CD14-positive monocyte (primary cell): ENCODE measurements at regions not wholly inside any gene's neighbourhood (a gene's known extent, or its start where the extent isn't known, plus 50 kb on each side); places are given as distances from the start of the nearest gene placed in this dataset.

Source experiments
- DNase-seq, 3 donors: peaks; one replicate each; pipeline ENCODE4 v3.0.0-alpha.2; 2011 to 2022
- H2AFZ ChIP-seq: 2 replicates; pipeline ENCODE4 v1.6.0; 2012; ENCODE audit warnings: mild to moderate bottlenecking, low read depth, low read length, inconsistent platforms; ENCODE audit not compliant: insufficient read depth, poor library complexity, severe bottlenecking
- H3K27ac ChIP-seq, 2 donors: 1 replicate in 1 of 2; 2 replicates in 1 of 2; pipeline ENCODE4 v1.5.1; 2012 to 2013; ENCODE audit warnings: low read length in 2 of 2, control low read depth in 1 of 2, inconsistent platforms in 1 of 2, low read depth in 1 of 2, mild to moderate bottlenecking in 1 of 2
- H3K27me3 ChIP-seq, 2 donors: one replicate each; pipeline versions ENCODE4 v1.6.0 to v1.6.1; 2011 to 2013; ENCODE audit warnings: low read length in 2 of 2; ENCODE audit not compliant: control insufficient read depth in 2 of 2, insufficient read depth in 2 of 2
- H3K36me3 ChIP-seq, 2 donors: replicated peaks in 1 of 2; 1 replicate in 1 of 2; 2 replicates in 1 of 2; pipeline versions ENCODE4 v1.5.1 to v1.6.1; 2012 to 2013; ENCODE audit warnings: low read length in 2 of 2, control low read depth in 1 of 2, inconsistent platforms in 1 of 2, mild to moderate bottlenecking in 1 of 2; ENCODE audit not compliant: insufficient read depth in 2 of 2, control insufficient read depth in 1 of 2
- H3K4me1 ChIP-seq, 2 donors: 1 replicate in 1 of 2; 2 replicates in 1 of 2; pipeline versions ENCODE4 v1.5.1 to v1.6.1; 2012 to 2013; ENCODE audit warnings: low read length in 2 of 2, control low read depth in 1 of 2, inconsistent platforms in 1 of 2, mild to moderate bottlenecking in 1 of 2, moderate library complexity in 1 of 2; ENCODE audit not compliant: insufficient read depth in 2 of 2, control insufficient read depth in 1 of 2
- H3K4me2 ChIP-seq: replicated peaks from 2 replicates; pipeline ENCODE3; 2012; ENCODE audit warnings: low read length, moderate library complexity, mild to moderate bottlenecking; ENCODE audit not compliant: poor library complexity, severe bottlenecking; ENCODE audit errors: extremely low read depth
- H3K4me3 ChIP-seq, 3 experiments: fragments of 200-600 bp in 1 of 3; sonication (generic) in 1 of 3; replicated peaks in 1 of 3; 1 replicate in 2 of 3; 2 replicates in 1 of 3; pipeline ENCODE4 v1.5.1; 2011 to 2013; ENCODE audit warnings: low read length in 3 of 3, mild to moderate bottlenecking in 3 of 3, control low read depth in 2 of 3, low read depth in 2 of 3, inconsistent platforms in 1 of 3, moderate library complexity in 1 of 3
- H3K79me2 ChIP-seq: 2 replicates; pipeline ENCODE4 v1.6.0; 2012; ENCODE audit warnings: mild to moderate bottlenecking, control low read depth, inconsistent platforms, low read length, moderate library complexity; ENCODE audit not compliant: insufficient read depth
- H3K9ac ChIP-seq: 2 replicates; pipeline ENCODE4 v1.6.0; 2017; ENCODE audit warnings: low read length, mild to moderate bottlenecking; ENCODE audit not compliant: insufficient read depth, poor library complexity, severe bottlenecking
- H3K9me3 ChIP-seq, 2 donors: replicated peaks in 1 of 2; 1 replicate in 1 of 2; 2 replicates in 1 of 2; pipeline versions ENCODE4 v1.5.1 to v1.6.1; 2012 to 2013; ENCODE audit warnings: low read length in 2 of 2, control low read depth in 1 of 2; ENCODE audit not compliant: control insufficient read depth in 1 of 2, insufficient read depth in 1 of 2
- H4K20me1 ChIP-seq: 2 replicates; pipeline ENCODE4 v1.6.0; 2012; ENCODE audit warnings: mild to moderate bottlenecking, low read length, control low read depth, moderate library complexity; ENCODE audit not compliant: insufficient read depth
- H3K27ac Mint-ChIP-seq, 7 donors: one replicate each; pipeline ENCODE4 v1.8.0; 2020; ENCODE audit warnings: mild to moderate bottlenecking in 7 of 7, mixed read lengths in 7 of 7, moderate library complexity in 6 of 7, inconsistent platforms in 2 of 7
- H3K27me3 Mint-ChIP-seq, 3 donors: one replicate each; pipeline ENCODE4 v1.8.0; 2021 to 2022; ENCODE audit warnings: low read depth in 3 of 3, mild to moderate bottlenecking in 3 of 3, mixed read lengths in 3 of 3, moderate library complexity in 3 of 3, inconsistent platforms in 1 of 3
- H3K36me3 Mint-ChIP-seq, 2 donors: one replicate each; pipeline ENCODE4 v1.8.0; 2020; ENCODE audit warnings: mixed read lengths in 2 of 2, inconsistent platforms in 1 of 2, mild to moderate bottlenecking in 1 of 2
- H3K4me1 Mint-ChIP-seq: one replicate; pipeline ENCODE4 v1.8.0; 2020; ENCODE audit warnings: mild to moderate bottlenecking, mixed read lengths
- H3K4me3 Mint-ChIP-seq, 2 donors: one replicate each; pipeline ENCODE4 v1.8.0; 2020; ENCODE audit warnings: mild to moderate bottlenecking in 2 of 2, mixed read lengths in 2 of 2, moderate library complexity in 1 of 2
- H3K9me3 Mint-ChIP-seq, 7 donors: one replicate each; pipeline ENCODE4 v1.8.0; 2020 to 2022; ENCODE audit warnings: mixed read lengths in 7 of 7, mild to moderate bottlenecking in 6 of 7, moderate library complexity in 6 of 7, inconsistent platforms in 2 of 7
- WGBS: methylation state at CpG from one replicate; pipeline ENCODE4 v1.1.5; 2013; ENCODE audit warnings: missing lambda C conversion rate; ENCODE audit not compliant: insufficient coverage; 5-methylcytosine and 5-hydroxymethylcytosine counted together
- intact Hi-C, 2 donors: fragments of 100-400 bp; cut with micrococcal nuclease; formaldehyde crosslinking; loops; one replicate each; pipeline versions ENCODE4 v1.15.0 to v1.15.1; 2023
- TF ChIP-seq, protein P1 (sequence below): fragments of 200-600 bp; IDR thresholded peaks from one replicate; pipeline ENCODE4 v1.8.0; 2022; ENCODE audit warnings: antibody characterized with exemption, mild to moderate bottlenecking

DNA sequence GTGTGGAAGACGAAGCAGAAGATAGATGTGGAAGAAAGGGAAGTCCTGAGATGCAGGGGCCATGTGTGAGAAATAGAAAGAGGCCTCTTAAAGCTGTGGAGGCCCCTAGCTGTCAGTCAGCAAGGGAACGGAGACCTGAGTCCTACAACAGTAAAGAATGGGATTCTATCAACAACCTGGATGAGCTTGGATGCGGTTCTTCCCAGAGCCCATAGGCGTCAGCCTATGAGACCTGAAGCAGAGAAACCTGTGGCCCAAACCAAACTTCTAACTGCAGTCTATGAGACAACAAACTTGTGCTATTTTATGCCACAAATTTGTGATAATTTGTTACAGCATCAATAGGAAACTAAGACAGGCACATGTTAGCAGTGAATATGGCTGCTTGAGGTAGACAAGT, 583.7 kb downstream of the ADCYAP1 start:
- intact Hi-C loops = no loop called here
- H3K27ac ChIP-seq = no peak overlapping the region
- no peaks in the 10 kb centered on the region for H3K9me3 ChIP-seq
- TF ChIP-seq, protein P1, sequence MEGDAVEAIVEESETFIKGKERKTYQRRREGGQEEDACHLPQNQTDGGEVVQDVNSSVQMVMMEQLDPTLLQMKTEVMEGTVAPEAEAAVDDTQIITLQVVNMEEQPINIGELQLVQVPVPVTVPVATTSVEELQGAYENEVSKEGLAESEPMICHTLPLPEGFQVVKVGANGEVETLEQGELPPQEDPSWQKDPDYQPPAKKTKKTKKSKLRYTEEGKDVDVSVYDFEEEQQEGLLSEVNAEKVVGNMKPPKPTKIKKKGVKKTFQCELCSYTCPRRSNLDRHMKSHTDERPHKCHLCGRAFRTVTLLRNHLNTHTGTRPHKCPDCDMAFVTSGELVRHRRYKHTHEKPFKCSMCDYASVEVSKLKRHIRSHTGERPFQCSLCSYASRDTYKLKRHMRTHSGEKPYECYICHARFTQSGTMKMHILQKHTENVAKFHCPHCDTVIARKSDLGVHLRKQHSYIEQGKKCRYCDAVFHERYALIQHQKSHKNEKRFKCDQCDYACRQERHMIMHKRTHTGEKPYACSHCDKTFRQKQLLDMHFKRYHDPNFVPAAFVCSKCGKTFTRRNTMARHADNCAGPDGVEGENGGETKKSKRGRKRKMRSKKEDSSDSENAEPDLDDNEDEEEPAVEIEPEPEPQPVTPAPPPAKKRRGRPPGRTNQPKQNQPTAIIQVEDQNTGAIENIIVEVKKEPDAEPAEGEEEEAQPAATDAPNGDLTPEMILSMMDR = no peak
- Mint-ChIP-seq H3K9me3 (peaks cover 0 to 3% (median 0%) of the 10 kb centered on the region in 7 donors), H3K27ac (no peak overlapping the region), H3K4me3 (no peak overlapping the region), H3K4me1 (no peaks in the 10 kb centered on the region), H3K36me3 (no peaks in the 10 kb centered on the region), H3K27me3 (peaks cover 0 to 3% (median 3%) of the 10 kb centered on the region in 3 donors)
- no peak overlapping the region for H3K4me2 ChIP-seq
- H3K27me3 ChIP-seq = no peaks in the 10 kb centered on the region
- H3K79me2 ChIP-seq = no peaks in the 10 kb centered on the region
- H2AFZ ChIP-seq = no peak overlapping the region
- 100% methylated on average over 3 of the region's 4 CpGs for WGBS
- H4K20me1 ChIP-seq = no peaks in the 10 kb centered on the region
- DNase-seq = no peak
- H3K36me3 ChIP-seq = no peaks in the 10 kb centered on the region
- H3K4me3 ChIP-seq = no peak overlapping the region
- H3K9ac ChIP-seq = no peak overlapping the region
- no peaks in the 10 kb centered on the region for H3K4me1 ChIP-seq

DNA sequence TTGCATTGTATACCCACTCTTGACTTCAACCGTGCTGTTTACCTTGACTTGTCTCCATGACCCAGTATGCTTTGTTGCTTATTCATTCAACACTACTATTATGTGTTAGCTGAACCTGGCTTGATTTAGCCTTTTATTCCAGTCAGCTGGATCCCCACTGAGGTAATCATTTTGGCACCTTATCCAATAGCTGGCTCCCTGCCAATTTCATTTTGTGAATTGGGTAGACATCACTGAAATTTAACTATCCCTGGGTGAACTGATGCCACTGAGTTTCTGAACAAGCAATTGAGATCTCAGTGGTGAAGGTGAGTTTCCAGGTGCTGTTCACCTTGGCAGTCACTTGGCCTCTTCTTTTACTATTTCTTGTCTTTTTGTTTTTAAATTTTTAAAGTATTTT, 584.3 kb downstream of the ADCYAP1 start:
- 100% methylated on average over 1 of the region's 1 CpG for WGBS
- DNase-seq = no peak
- Mint-ChIP-seq H3K36me3 (no peaks in the 10 kb centered on the region), H3K27ac (no peak overlapping the region), H3K9me3 (peaks cover 0 to 3% (median 0%) of the 10 kb centered on the region in 7 donors), H3K4me1 (no peaks in the 10 kb centered on the region), H3K4me3 (no peak overlapping the region), H3K27me3 (peaks cover 0 to 3% (median 3%) of the 10 kb centered on the region in 3 donors)
- no peaks in the 10 kb centered on the region for H3K36me3 ChIP-seq
- H3K4me2 ChIP-seq = no peak overlapping the region
- H3K27ac ChIP-seq = no peak overlapping the region
- H3K4me1 ChIP-seq = no peaks in the 10 kb centered on the region
- intact Hi-C loops = no loop called here
- no peaks in the 10 kb centered on the region for H3K79me2 ChIP-seq
- H3K27me3 ChIP-seq = no peaks in the 10 kb centered on the region
- TF ChIP-seq, protein P1 = no peak
- no peaks in the 10 kb centered on the region for H4K20me1 ChIP-seq
- no peaks in the 10 kb centered on the region for H3K9me3 ChIP-seq
- no peak overlapping the region for H2AFZ ChIP-seq
- H3K9ac ChIP-seq = no peak overlapping the region
- H3K4me3 ChIP-seq = no peak overlapping the region
